DOHH2 (cell line): ENCODE measurements at regions not wholly inside any gene's neighbourhood (a gene's known extent, or its start where the extent isn't known, plus 50 kb on each side); places are given as distances from the start of the nearest gene placed in this dataset.

ENCODE experiments used
- EZH2phosphoT487 ChIP-seq: fragments of 200-600 bp; sonication (generic); IDR thresholded peaks from 2 replicates; pipeline ENCODE4 v1.6.1; 2017; ENCODE audit warnings: borderline replicate concordance, mild to moderate bottlenecking, antibody characterized with exemption, low read length, moderate library complexity, mixed read lengths
- TF ChIP-seq, protein P1 (sequence below): fragments of 200-600 bp; sonication (generic); IDR thresholded peaks from one replicate; pipeline ENCODE4 v1.5.1; 2014; ENCODE audit warnings: antibody characterized with exemption, mild to moderate bottlenecking, low read depth, low read length; ENCODE audit not compliant: poor library complexity, severe bottlenecking

DNA sequence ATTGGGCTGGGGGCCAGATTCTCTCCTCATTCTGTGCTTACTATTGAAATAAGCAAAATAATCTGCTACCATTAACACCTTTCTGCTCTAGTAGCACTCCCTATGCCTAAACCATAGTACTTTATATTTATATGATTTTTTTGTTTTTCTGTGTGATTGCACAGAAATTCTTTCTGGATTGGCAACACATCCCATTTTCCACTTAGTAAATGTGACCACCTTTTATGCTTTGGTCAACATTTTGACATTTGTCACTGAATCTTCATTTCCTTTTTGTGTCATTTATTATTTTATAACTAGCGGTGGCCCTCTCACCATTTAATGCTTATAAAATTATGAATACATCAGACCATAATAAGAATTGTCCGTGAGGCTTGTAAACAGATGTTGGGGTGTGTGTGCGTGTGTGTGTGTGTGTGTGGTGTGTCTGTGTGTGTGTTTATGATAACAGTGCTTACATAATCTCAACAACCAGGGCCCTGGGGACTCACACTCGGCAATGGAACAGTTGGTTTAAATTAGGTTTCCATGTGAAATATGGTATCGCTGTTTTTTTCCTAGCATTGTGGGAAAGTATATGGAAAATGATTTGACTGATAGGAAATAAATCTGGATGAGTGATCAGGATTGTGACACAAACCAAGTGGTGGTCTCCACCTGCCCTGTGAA lies 138.9 kb downstream of the NOC3L start:
- TF ChIP-seq, protein P1, sequence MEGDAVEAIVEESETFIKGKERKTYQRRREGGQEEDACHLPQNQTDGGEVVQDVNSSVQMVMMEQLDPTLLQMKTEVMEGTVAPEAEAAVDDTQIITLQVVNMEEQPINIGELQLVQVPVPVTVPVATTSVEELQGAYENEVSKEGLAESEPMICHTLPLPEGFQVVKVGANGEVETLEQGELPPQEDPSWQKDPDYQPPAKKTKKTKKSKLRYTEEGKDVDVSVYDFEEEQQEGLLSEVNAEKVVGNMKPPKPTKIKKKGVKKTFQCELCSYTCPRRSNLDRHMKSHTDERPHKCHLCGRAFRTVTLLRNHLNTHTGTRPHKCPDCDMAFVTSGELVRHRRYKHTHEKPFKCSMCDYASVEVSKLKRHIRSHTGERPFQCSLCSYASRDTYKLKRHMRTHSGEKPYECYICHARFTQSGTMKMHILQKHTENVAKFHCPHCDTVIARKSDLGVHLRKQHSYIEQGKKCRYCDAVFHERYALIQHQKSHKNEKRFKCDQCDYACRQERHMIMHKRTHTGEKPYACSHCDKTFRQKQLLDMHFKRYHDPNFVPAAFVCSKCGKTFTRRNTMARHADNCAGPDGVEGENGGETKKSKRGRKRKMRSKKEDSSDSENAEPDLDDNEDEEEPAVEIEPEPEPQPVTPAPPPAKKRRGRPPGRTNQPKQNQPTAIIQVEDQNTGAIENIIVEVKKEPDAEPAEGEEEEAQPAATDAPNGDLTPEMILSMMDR = no peak
- TF ChIP-seq EZH2phosphoT487 = no peak
